Body of pancreas (tissue), 4 donors: ENCODE measurements at regions not wholly inside any gene's neighbourhood (a gene's known extent, or its start where the extent isn't known, plus 50 kb on each side); places are given as distances from the start of the nearest gene placed in this dataset.

Experiments used
- POLR2A ChIP-seq, 3 donors: fragments of 450-650 bp; IDR thresholded peaks; one replicate each; pipeline ENCODE4 v1.6.1; 2016; ENCODE audit warnings: antibody characterized with exemption in 3 of 3, mild to moderate bottlenecking in 2 of 3
- TF ChIP-seq, protein P1 (sequence below), 7 experiments: fragments of 450-650 bp in 4 of 7; fragments of 200-600 bp in 3 of 7; sonication (generic) in 3 of 7; IDR thresholded peaks; one replicate each; pipeline ENCODE4 v1.5.1; 2016 to 2019; ENCODE audit warnings: antibody characterized with exemption in 7 of 7

DNA sequence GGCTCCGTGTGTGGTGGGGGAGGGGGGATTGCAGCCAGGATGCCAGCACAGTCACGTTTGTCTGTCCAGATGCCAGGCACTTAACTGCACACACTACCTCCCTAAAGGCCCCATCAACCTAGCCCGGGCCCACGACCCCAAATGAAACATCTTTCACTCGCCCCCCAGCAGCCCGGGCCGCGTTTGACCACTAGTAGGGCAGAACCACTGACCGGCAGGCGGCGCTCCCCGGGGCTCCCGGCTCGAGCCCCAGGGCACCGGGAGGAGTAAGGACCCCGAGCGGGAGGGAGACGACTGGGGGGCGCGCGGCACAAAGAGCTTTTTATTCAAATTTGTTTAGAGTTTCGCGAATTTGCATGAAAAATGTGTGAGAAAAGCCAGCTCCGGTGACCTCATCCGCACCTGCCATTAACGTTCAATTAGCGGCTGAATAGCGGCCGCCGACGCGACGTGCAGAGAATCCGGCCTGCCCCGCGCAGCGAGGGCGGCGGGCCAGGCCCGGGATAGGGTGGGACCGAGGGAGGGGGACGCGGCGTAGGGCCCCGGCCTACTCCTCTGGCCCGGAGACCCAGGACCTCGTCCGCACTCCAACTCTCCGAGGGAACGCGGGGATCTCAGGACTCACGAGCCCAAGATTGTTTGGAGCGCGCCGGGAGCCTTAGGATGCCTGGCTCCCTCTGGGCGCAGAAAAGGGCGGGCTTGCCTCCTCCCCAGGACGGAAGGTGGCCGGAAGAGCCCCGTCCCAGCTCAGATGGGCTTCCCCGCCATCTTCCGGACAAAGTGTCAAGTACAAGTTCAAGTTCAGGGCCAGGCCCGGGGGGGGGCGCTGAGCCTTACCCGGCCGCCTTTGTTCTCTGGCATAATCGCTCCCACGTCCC lies 64.9 kb upstream of the POLG start:
- TF ChIP-seq, protein P1, sequence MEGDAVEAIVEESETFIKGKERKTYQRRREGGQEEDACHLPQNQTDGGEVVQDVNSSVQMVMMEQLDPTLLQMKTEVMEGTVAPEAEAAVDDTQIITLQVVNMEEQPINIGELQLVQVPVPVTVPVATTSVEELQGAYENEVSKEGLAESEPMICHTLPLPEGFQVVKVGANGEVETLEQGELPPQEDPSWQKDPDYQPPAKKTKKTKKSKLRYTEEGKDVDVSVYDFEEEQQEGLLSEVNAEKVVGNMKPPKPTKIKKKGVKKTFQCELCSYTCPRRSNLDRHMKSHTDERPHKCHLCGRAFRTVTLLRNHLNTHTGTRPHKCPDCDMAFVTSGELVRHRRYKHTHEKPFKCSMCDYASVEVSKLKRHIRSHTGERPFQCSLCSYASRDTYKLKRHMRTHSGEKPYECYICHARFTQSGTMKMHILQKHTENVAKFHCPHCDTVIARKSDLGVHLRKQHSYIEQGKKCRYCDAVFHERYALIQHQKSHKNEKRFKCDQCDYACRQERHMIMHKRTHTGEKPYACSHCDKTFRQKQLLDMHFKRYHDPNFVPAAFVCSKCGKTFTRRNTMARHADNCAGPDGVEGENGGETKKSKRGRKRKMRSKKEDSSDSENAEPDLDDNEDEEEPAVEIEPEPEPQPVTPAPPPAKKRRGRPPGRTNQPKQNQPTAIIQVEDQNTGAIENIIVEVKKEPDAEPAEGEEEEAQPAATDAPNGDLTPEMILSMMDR (IDR thresholded peaks at IDR 0.05), result peak in 5 of 7 experiments; percentile 16 to 31 (median 28)
- no peak for TF ChIP-seq POLR2A (IDR thresholded peaks at IDR 0.05)
